ENCODE measurements at regions not wholly inside any gene's neighbourhood (a gene's known extent, or its start where the extent isn't known, plus 50 kb on each side); places are given as distances from the start of the nearest gene placed in this dataset.

DNA sequence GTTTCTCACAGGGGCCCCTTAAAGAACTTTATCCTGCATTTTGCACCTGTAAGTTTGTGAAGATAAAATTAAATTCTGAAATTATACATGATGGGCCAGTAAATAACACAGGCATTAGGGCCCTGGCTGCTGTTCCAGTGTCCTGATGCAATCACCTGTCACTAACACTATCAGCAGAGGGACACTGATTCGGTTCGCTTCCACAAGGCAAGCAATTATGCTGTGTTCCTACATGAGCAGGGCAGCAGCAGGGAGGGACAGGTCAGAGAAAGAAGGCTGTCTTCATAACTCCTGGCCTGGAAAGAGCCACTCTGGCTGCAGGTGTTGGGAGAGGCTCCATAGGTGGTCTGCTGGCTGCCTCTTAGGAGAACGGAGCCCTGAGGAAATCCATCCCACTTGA is 487.3 kb downstream of the MID1IP1 start:
- TF ChIP-seq, protein P1, sequence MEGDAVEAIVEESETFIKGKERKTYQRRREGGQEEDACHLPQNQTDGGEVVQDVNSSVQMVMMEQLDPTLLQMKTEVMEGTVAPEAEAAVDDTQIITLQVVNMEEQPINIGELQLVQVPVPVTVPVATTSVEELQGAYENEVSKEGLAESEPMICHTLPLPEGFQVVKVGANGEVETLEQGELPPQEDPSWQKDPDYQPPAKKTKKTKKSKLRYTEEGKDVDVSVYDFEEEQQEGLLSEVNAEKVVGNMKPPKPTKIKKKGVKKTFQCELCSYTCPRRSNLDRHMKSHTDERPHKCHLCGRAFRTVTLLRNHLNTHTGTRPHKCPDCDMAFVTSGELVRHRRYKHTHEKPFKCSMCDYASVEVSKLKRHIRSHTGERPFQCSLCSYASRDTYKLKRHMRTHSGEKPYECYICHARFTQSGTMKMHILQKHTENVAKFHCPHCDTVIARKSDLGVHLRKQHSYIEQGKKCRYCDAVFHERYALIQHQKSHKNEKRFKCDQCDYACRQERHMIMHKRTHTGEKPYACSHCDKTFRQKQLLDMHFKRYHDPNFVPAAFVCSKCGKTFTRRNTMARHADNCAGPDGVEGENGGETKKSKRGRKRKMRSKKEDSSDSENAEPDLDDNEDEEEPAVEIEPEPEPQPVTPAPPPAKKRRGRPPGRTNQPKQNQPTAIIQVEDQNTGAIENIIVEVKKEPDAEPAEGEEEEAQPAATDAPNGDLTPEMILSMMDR (conservative IDR thresholded peaks at IDR 0.05; ENCODE audit: low read depth, low read length), result no peak
- DNase-seq (ENCODE audit: low read depth), result no peak
- no peak overlapping the region for H3K4me3 ChIP-seq (ENCODE audit: low read depth, low read length)

DNA sequence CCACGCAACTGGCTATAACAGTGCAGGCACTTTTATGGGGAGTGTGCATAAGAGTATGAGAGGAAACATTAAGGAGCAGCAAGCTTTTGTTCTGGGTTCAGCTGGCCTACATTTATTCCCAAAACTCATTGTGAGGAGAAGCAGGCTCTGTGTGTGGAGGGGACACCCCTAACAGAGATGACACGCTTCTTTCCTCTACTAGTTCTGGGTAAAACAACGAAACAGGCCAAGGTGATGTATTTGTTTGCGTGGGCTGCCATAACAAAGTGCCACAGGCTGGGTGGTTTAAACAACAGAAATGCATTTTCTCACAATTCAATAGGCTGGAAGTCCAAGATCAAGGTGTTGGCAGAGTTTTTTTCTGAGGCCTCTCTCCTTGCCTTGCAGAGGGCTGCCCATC is 488.6 kb downstream of the MID1IP1 start:
- TF ChIP-seq, protein P1 (conservative IDR thresholded peaks at IDR 0.05; ENCODE audit: low read depth, low read length), result no peak
- DNase-seq (ENCODE audit: low read depth), result no peak
- H3K4me3 ChIP-seq (ENCODE audit: low read depth, low read length), result no peak overlapping the region

DNA sequence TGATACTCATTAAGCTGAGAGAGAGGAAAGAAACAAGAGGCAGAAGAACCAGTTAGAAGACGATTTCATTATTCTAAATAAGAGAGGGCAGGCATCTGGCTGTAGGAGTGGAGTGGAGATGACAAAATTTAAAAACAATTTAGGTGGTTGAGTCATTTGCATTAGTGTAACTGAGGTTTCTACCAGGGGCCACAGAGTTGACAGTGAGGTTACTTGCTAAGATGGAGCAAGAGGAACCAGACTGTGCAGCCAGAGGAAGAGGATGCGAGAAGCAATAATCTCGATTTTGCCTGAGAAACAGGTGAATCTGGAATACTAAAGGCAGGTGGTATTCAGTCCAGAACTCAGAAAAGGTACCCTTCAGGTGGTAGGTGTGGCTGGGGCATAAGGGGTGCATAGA is 491.9 kb downstream of the MID1IP1 start:
- no peak overlapping the region for H3K4me3 ChIP-seq (ENCODE audit: low read depth, low read length)
- DNase-seq (ENCODE audit: low read depth), result no peak
- TF ChIP-seq, protein P1 (conservative IDR thresholded peaks at IDR 0.05; ENCODE audit: low read depth, low read length), result no peak

DNA sequence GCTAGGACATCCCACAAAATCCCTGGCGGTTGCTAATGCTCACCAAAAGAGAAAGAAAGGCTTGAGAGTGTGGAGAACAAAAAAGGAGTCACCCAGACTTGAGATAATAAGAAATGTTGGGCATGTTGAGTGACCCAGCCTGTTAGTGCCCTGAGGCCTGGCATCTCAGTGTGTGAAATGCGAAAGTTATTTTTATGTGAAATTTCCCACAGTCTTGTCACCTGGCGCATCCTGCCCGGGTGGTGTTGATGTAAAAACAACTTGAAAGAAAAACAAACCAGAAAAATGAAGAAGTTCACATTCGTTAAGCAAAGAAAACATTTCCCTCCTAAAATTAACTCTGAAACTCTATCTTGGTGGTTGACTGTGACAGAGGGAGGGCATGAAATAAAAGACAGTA is 495.2 kb downstream of the MID1IP1 start:
- H3K4me3 ChIP-seq (ENCODE audit: low read depth, low read length), result no peak overlapping the region
- TF ChIP-seq, protein P1 (conservative IDR thresholded peaks at IDR 0.05; ENCODE audit: low read depth, low read length), result no peak
- no peak for DNase-seq (ENCODE audit: low read depth)

DNA sequence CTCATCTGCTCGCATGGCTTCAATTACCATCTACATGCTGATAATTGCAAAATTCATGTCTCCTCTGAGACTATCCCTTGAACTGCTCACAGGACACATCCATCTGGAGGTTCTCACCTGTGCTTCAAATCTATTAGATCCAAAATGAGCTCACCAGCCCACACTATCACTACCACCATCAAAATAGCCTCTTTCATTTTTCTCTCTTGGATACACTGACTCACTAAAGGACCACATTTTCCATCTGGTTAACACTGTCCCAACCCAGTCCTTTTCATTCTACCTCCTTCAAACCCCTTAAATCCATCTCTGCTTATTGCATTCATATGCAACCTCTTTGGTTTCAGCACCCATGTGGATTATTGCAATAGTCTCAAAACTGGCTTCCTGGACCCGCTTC is 497.6 kb downstream of the MID1IP1 start:
- H3K4me3 ChIP-seq (ENCODE audit: low read depth, low read length), result no peak overlapping the region
- no peak for DNase-seq (ENCODE audit: low read depth)
- TF ChIP-seq, protein P1 (conservative IDR thresholded peaks at IDR 0.05; ENCODE audit: low read depth, low read length), result no peak

DNA sequence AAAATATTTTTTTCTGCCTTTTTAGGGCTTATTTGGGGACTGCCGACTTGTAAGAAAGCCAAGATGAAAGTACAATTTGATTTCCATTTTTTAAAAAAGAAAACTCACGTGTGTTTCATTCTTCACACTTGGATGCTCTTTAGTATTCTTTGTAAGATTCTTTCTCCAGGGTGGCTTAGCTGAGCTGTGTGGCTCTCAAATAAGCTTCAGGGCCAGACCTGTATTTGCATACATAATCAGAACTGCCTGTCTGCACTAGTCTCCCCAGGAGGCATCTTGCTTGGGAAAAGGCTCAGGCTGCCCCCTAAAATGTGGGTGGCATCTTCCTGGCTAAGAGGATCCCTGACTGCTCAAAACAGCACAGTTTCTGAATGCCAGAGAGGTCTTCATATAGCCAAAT is 498.4 kb downstream of the MID1IP1 start:
- no peak for DNase-seq (ENCODE audit: low read depth)
- no peak overlapping the region for H3K4me3 ChIP-seq (ENCODE audit: low read depth, low read length)
- TF ChIP-seq, protein P1 (conservative IDR thresholded peaks at IDR 0.05; ENCODE audit: low read depth, low read length), result no peak

DNA sequence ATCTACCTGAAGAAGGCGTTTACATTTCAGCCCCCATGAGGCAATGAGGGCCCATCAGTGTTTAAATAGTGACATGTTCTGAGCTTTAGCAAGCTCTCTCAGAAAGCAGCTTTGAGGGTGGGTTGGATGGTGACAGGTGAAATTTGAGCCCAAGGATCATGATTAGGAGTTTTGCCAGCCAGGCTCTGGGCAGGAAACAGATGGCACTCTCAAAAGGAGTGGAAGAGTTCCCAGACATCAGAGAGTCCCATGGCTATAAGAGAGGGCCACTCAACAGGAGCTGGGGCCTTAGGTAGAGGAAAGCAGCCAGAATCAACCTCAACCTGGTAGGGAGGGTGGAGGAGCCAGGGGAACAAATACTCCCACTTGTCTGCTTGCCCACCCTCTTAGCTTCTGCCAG is 499.8 kb downstream of the MID1IP1 start:
- DNase-seq (ENCODE audit: low read depth), result no peak
- no peak overlapping the region for H3K4me3 ChIP-seq (ENCODE audit: low read depth, low read length)
- TF ChIP-seq, protein P1 (conservative IDR thresholded peaks at IDR 0.05; ENCODE audit: low read depth, low read length), result no peak
